ENCODE measurements at regions not wholly inside any gene's neighbourhood (a gene's known extent, or its start where the extent isn't known, plus 50 kb on each side); places are given as distances from the start of the nearest gene placed in this dataset.

- Mint-ChIP-seq H3K9me3 (ENCODE audit: unreplicated experiment) (no peaks in the 10 kb centered on the region), H3K36me3 (ENCODE audit: low read depth, unreplicated experiment) (peaks cover 4% of the 10 kb centered on the region), H3K27ac (ENCODE audit: unreplicated experiment) (no peak overlapping the region), H3K4me3 (ENCODE audit: unreplicated experiment) (no peak overlapping the region), H3K27me3 (ENCODE audit: low read depth, unreplicated experiment) (peaks cover 2% of the 10 kb centered on the region), H3K4me1 (ENCODE audit: low read depth, unreplicated experiment) (peaks cover 3% of the 10 kb centered on the region)
- Histone ChIP-seq H3K4me1 (ENCODE audit: insufficient read depth, low read length) (peaks cover 4% of the 10 kb centered on the region), H3K4me2 (ENCODE audit: low read length) (no peak overlapping the region), H3K27me3 (ENCODE audit: insufficient read depth, low read length) (no peaks in the 10 kb centered on the region), H3K9me3 (ENCODE audit: insufficient read depth, low read depth, low read length) (no peaks in the 10 kb centered on the region), H3K79me2 (ENCODE audit: insufficient read depth, low read length) (no peaks in the 10 kb centered on the region), H2AFZ (ENCODE audit: low read depth, low read length) (no peak overlapping the region), H4K20me1 (ENCODE audit: insufficient read depth, low read length) (no peaks in the 10 kb centered on the region), H3K4me3 (ENCODE audit: insufficient read depth, low read depth, low read length) (no peak overlapping the region), H3K36me3 (ENCODE audit: insufficient read depth, low read length) (no peaks in the 10 kb centered on the region), H3K27ac (ENCODE audit: low read depth, low read length) (no peak overlapping the region), H3K9ac (ENCODE audit: low read length) (no peak overlapping the region)
- no peak for DNase-seq (ENCODE audit: low read depth)
- FAIRE-seq = peak; percentile 9
- TF ChIP-seq CTCF (IDR thresholded peaks at IDR 0.05; ENCODE audit: insufficient read depth, low read depth, low read length) = no peak
- TF ChIP-seq EZH2 (IDR thresholded peaks at IDR 0.05; ENCODE audit: insufficient read depth, low read length) = no peak
Measured at GRCh38 chr15:39326306-39326975, 254.4 kb upstream of the THBS1 start.

- Mint-ChIP-seq H3K4me3 (ENCODE audit: unreplicated experiment) (no peak overlapping the region), H3K27ac (ENCODE audit: unreplicated experiment) (no peak overlapping the region), H3K4me1 (ENCODE audit: low read depth, unreplicated experiment) (peaks cover 3% of the 10 kb centered on the region), H3K9me3 (ENCODE audit: unreplicated experiment) (no peaks in the 10 kb centered on the region), H3K27me3 (ENCODE audit: low read depth, unreplicated experiment) (peaks cover 2% of the 10 kb centered on the region), H3K36me3 (ENCODE audit: low read depth, unreplicated experiment) (peaks cover 4% of the 10 kb centered on the region)
- no peak for TF ChIP-seq CTCF (IDR thresholded peaks at IDR 0.05; ENCODE audit: insufficient read depth, low read depth, low read length)
- no peak for TF ChIP-seq EZH2 (IDR thresholded peaks at IDR 0.05; ENCODE audit: insufficient read depth, low read length)
- FAIRE-seq (no peak), DNase-seq (ENCODE audit: low read depth) (no peak)
- Histone ChIP-seq H3K27me3 (ENCODE audit: insufficient read depth, low read length) (no peaks in the 10 kb centered on the region), H3K9ac (ENCODE audit: low read length) (no peak overlapping the region), H3K4me3 (ENCODE audit: insufficient read depth, low read depth, low read length) (no peak overlapping the region), H3K4me1 (ENCODE audit: insufficient read depth, low read length) (peaks cover 1% of the 10 kb centered on the region), H2AFZ (ENCODE audit: low read depth, low read length) (no peak overlapping the region), H3K79me2 (ENCODE audit: insufficient read depth, low read length) (no peaks in the 10 kb centered on the region), H3K9me3 (ENCODE audit: insufficient read depth, low read depth, low read length) (no peaks in the 10 kb centered on the region), H3K36me3 (ENCODE audit: insufficient read depth, low read length) (no peaks in the 10 kb centered on the region), H3K27ac (ENCODE audit: low read depth, low read length) (no peak overlapping the region), H4K20me1 (ENCODE audit: insufficient read depth, low read length) (no peaks in the 10 kb centered on the region), H3K4me2 (ENCODE audit: low read length) (no peak overlapping the region)
Measured at GRCh38 chr15:39327005-39327730, 253.7 kb upstream of the THBS1 start.

GRCh38 chr15:39330061-39330460 lies 250.8 kb upstream of the THBS1 start:
- no peaks in the 10 kb centered on the region for H3K27me3 ChIP-seq (ENCODE audit: insufficient read depth, low read length)
- no peak overlapping the region for H3K27ac ChIP-seq (ENCODE audit: low read depth, low read length)
- H2AFZ ChIP-seq (ENCODE audit: low read depth, low read length) = no peak overlapping the region
- no peak for DNase-seq (ENCODE audit: low read depth)
- H3K4me2 ChIP-seq (ENCODE audit: low read length) = no peak overlapping the region
- H3K9ac ChIP-seq (ENCODE audit: low read length) = no peak overlapping the region
- peaks cover 4% of the 10 kb centered on the region for H3K36me3 Mint-ChIP-seq (ENCODE audit: low read depth, unreplicated experiment)
- no peak overlapping the region for H3K27ac Mint-ChIP-seq (ENCODE audit: unreplicated experiment)
- H4K20me1 ChIP-seq (ENCODE audit: insufficient read depth, low read length) = no peaks in the 10 kb centered on the region
- H3K36me3 ChIP-seq (ENCODE audit: insufficient read depth, low read length) = no peaks in the 10 kb centered on the region
- H3K27me3 Mint-ChIP-seq (ENCODE audit: low read depth, unreplicated experiment) = peaks cover 2% of the 10 kb centered on the region
- H3K4me1 Mint-ChIP-seq (ENCODE audit: low read depth, unreplicated experiment) = peaks cover 2% of the 10 kb centered on the region
- H3K79me2 ChIP-seq (ENCODE audit: insufficient read depth, low read length) = no peaks in the 10 kb centered on the region
- no peak overlapping the region for H3K4me3 ChIP-seq (ENCODE audit: insufficient read depth, low read depth, low read length)
- no peak overlapping the region for H3K4me3 Mint-ChIP-seq (ENCODE audit: unreplicated experiment)
- H3K9me3 ChIP-seq (ENCODE audit: insufficient read depth, low read depth, low read length) = no peaks in the 10 kb centered on the region
- FAIRE-seq = no peak
- TF ChIP-seq CTCF (IDR thresholded peaks at IDR 0.05; ENCODE audit: insufficient read depth, low read depth, low read length) = no peak
- TF ChIP-seq EZH2 (IDR thresholded peaks at IDR 0.05; ENCODE audit: insufficient read depth, low read length) = no peak
- H3K4me1 ChIP-seq (ENCODE audit: insufficient read depth, low read length) = no peaks in the 10 kb centered on the region
- no peaks in the 10 kb centered on the region for H3K9me3 Mint-ChIP-seq (ENCODE audit: unreplicated experiment)
